ENCODE measurements at regions not wholly inside any gene's neighbourhood (a gene's known extent, or its start where the extent isn't known, plus 50 kb on each side); places are given as distances from the start of the nearest gene placed in this dataset.
A peak's percentile ranks its signal among the peaks of the same experiment; 100 is the strongest.

- in situ Hi-C loops (cut with HindIII; ENCODE audit: low sequenced_read_pairs), result loop anchor here (25.0 kb wide), 1 partner anchor 1242 kb away; the partner anchor contains the start of gene COL12A1
- no peak overlapping the region for H3K4me3 ChIP-seq (ENCODE audit: low read depth, low read length)
- peak; percentile 36 for DNase-seq (ENCODE audit: low read depth)
- peak; percentile 73 for TF ChIP-seq CTCF (IDR thresholded peaks at IDR 0.05; ENCODE audit: low read depth, low read length, missing control alignments)
These were observed 274.3 kb downstream of the CD109 start for GRCh38 chr6:73969971-73970970.

GRCh38 chr6:73968221-73968757 lies 272.3 kb downstream of the CD109 start:
- in situ Hi-C loops (cut with HindIII; ENCODE audit: low sequenced_read_pairs), result loop anchor here (25.0 kb wide), 1 partner anchor 1244 kb away; the partner anchor contains the start of gene COL12A1
- no peak overlapping the region for H3K4me3 ChIP-seq (ENCODE audit: low read depth, low read length)
- TF ChIP-seq CTCF (IDR thresholded peaks at IDR 0.05; ENCODE audit: low read depth, low read length, missing control alignments), result no peak
- no peak for DNase-seq (ENCODE audit: low read depth)

GRCh38 chr6:73965539-73966029 lies 269.6 kb downstream of the CD109 start:
- TF ChIP-seq CTCF (IDR thresholded peaks at IDR 0.05; ENCODE audit: low read depth, low read length, missing control alignments), result no peak
- no peak for DNase-seq (ENCODE audit: low read depth)
- no peak overlapping the region for H3K4me3 ChIP-seq (ENCODE audit: low read depth, low read length)
- in situ Hi-C loops (cut with HindIII; ENCODE audit: low sequenced_read_pairs), result loop anchor here (25.0 kb wide), 1 partner anchor 1247 kb away; the partner anchor contains the start of gene COL12A1

- no peak for DNase-seq (ENCODE audit: low read depth)
- no peak overlapping the region for H3K4me3 ChIP-seq (ENCODE audit: low read depth, low read length)
- no peak for TF ChIP-seq CTCF (IDR thresholded peaks at IDR 0.05; ENCODE audit: low read depth, low read length, missing control alignments)
- in situ Hi-C loops (cut with HindIII; ENCODE audit: low sequenced_read_pairs), result loop anchor here (25.0 kb wide), 1 partner anchor 1248 kb away; the partner anchor contains the start of gene COL12A1
These were observed 268.3 kb downstream of the CD109 start for GRCh38 chr6:73964241-73964854.

- TF ChIP-seq CTCF (IDR thresholded peaks at IDR 0.05; ENCODE audit: low read depth, low read length, missing control alignments), result no peak
- no peak overlapping the region for H3K4me3 ChIP-seq (ENCODE audit: low read depth, low read length)
- in situ Hi-C loops (cut with HindIII; ENCODE audit: low sequenced_read_pairs), result loop anchor here (25.0 kb wide), 1 partner anchor 1249 kb away; the partner anchor contains the start of gene COL12A1
- no peak for DNase-seq (ENCODE audit: low read depth)
These were observed 266.9 kb downstream of the CD109 start for GRCh38 chr6:73962884-73963283.

GRCh38 chr6:73956305-73956704 lies 260.3 kb downstream of the CD109 start:
- in situ Hi-C loops (cut with HindIII; ENCODE audit: low sequenced_read_pairs), result loop anchor here (25.0 kb wide), 1 partner anchor 1256 kb away; the partner anchor contains the start of gene COL12A1
- no peak for TF ChIP-seq CTCF (IDR thresholded peaks at IDR 0.05; ENCODE audit: low read depth, low read length, missing control alignments)
- H3K4me3 ChIP-seq (ENCODE audit: low read depth, low read length), result no peak overlapping the region
- DNase-seq (ENCODE audit: low read depth), result no peak
